Psoas muscle (tissue), 7 donors: ENCODE measurements at regions not wholly inside any gene's neighbourhood (a gene's known extent, or its start where the extent isn't known, plus 50 kb on each side); places are given as distances from the start of the nearest gene placed in this dataset.

Source experiments
- ATAC-seq, 4 donors: fragments of 200-7000 bp; cut with Tn5 transposase; one replicate each; pipeline ENCODE4 v1.9.1; 2020; ENCODE audit warnings: moderate library complexity in 3 of 4, mild to moderate bottlenecking in 2 of 4
- DNase-seq, 2 donors: peaks; one replicate each; pipeline ENCODE4 v3.0.0-alpha.2; 2020
- H3K27ac ChIP-seq: fragments of 200-600 bp; one replicate; pipeline ENCODE4 v1.8.0; 2022
- H3K27me3 ChIP-seq, 3 donors: fragments of 200-600 bp in 1 of 3; one replicate each; pipeline versions ENCODE4 v1.6.1 to v1.8.0; 2013 to 2022; ENCODE audit warnings: low read length in 2 of 3, mild to moderate bottlenecking in 2 of 3, moderate library complexity in 1 of 3; ENCODE audit not compliant: insufficient read depth in 3 of 3
- H3K36me3 ChIP-seq, 2 donors: fragments of 200-600 bp in 1 of 2; one replicate each; pipeline versions ENCODE4 v1.6.1 to v1.8.0; 2013 to 2022; ENCODE audit warnings: low read depth in 1 of 2, mild to moderate bottlenecking in 1 of 2, moderate library complexity in 1 of 2; ENCODE audit not compliant: insufficient read depth in 1 of 2
- H3K4me1 ChIP-seq: fragments of 200-600 bp; one replicate; pipeline ENCODE4 v1.8.0; 2022
- H3K4me3 ChIP-seq: fragments of 200-600 bp; one replicate; pipeline ENCODE4 v1.8.0; 2022; ENCODE audit warnings: mild to moderate bottlenecking
- H3K9me3 ChIP-seq: fragments of 200-600 bp; one replicate; pipeline ENCODE4 v1.8.0; 2022
- CTCF ChIP-seq: fragments of 200-600 bp; IDR thresholded peaks from one replicate; pipeline ENCODE4 v1.8.0; 2022; ENCODE audit warnings: antibody characterized with exemption
- WGBS, 3 donors: extraction: QIAGEN DNeasy Blood & Tissue Kit; methylation state at CpG; one replicate each; pipeline versions ENCODE4 v1.1.6 to v1.1.7; 2013; 5-methylcytosine and 5-hydroxymethylcytosine counted together
- intact Hi-C, 2 donors: fragments of 100-400 bp; cut with DNase I; formaldehyde crosslinking; loops; one replicate each; pipeline versions ENCODE4 v1.11.0 to v1.14.2; 2022
- donor health status: healthy with polysubstance abuse.
- donor health status: DM: no; HTN: no; CAD: no; lungs with moderate emphysema.
- donor health status: Bipolar disorder and iron deficiency.
- donor health status: healthy.
- donor health status: DM: yes; HTN: yes; CAD: no.
- donor health status: DM: no; HTN: no; CAD: no.
- donor health status: DM: yes; HTN: yes; CAD: no.

- Histone ChIP-seq H3K4me3 (no peak overlapping the region), H3K36me3 (no peaks in the 10 kb centered on the region), H3K9me3 (no peaks in the 10 kb centered on the region), H3K4me1 (no peaks in the 10 kb centered on the region), H3K27me3 (no peaks in the 10 kb centered on the region), H3K27ac (no peak overlapping the region)
- no peak for TF ChIP-seq CTCF
- ATAC-seq (peak in 1 of 4 donors; percentile 25), DNase-seq (no peak)
- WGBS, 3 donors = 70 to 78% (median 77%) methylated on average over 5 of the region's 5 CpGs
- intact Hi-C loops = no loop called here
Observed at GRCh38 chr2:16247326-16248122, 307.2 kb downstream of the MYCN start.

DNA sequence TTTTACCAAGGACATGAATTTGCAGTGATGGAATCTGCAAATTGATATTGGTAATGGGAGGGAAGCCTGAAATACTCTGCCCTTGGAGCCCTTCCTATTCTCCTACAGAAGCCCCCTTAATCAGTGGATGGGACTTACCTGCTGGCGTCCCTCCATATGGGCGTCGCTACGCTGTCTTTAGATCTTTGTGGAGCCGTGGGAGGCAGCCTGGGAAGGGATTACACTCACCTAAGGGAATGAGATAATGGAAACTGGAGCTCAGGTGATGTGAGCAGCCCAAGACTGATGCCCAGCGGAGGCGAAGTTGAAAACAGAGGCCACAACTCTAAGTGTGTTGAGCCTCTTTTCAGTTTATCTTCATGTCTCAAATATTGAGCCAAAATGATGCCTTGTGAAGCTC is 306.6 kb downstream of the MYCN start:
- no peaks in the 10 kb centered on the region for H3K36me3 ChIP-seq
- H3K9me3 ChIP-seq = no peaks in the 10 kb centered on the region
- WGBS, 3 donors = 89 to 93% (median 92%) methylated on average over 7 of the region's 7 CpGs
- intact Hi-C loops = no loop called here
- no peaks in the 10 kb centered on the region for H3K4me1 ChIP-seq
- TF ChIP-seq CTCF = no peak
- no peak for DNase-seq
- no peak overlapping the region for H3K27ac ChIP-seq
- no peak for ATAC-seq
- no peaks in the 10 kb centered on the region for H3K27me3 ChIP-seq
- no peak overlapping the region for H3K4me3 ChIP-seq

DNA sequence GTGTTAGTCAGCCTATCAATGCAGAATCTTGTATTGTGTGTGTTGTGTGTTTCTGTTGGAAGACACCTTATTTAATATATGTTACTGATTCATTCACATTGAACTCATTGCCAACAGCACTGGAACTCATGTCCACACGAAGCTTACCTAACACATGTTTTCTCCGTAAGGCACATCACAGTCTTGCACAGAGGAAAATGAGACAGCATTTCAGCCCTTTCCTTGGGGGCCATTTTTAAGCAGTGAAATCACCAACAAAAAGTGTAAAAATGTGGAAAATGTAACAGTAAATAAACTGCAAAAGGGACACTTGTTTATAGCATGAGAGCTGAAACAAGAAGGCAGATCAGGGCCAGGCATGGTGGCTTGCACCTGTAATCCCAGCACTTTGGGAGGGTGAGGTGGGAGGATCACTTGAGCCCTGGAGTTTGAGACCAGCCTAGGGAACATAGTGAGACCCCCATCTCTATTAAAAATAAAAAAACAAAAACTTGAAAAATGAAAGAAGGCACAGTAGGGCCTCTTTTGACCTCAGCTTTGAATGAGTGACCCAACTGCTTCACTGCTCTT is 306.0 kb downstream of the MYCN start:
- Histone ChIP-seq H3K4me1 (no peaks in the 10 kb centered on the region), H3K27me3 (no peaks in the 10 kb centered on the region), H3K4me3 (no peak overlapping the region), H3K27ac (no peak overlapping the region), H3K36me3 (no peaks in the 10 kb centered on the region), H3K9me3 (no peaks in the 10 kb centered on the region)
- 88 to 96% (median 93%) methylated on average over 2 of the region's 2 CpGs for WGBS, 3 donors
- no peak for TF ChIP-seq CTCF
- ATAC-seq = no peak
- intact Hi-C loops = no loop called here
- no peak for DNase-seq

DNA sequence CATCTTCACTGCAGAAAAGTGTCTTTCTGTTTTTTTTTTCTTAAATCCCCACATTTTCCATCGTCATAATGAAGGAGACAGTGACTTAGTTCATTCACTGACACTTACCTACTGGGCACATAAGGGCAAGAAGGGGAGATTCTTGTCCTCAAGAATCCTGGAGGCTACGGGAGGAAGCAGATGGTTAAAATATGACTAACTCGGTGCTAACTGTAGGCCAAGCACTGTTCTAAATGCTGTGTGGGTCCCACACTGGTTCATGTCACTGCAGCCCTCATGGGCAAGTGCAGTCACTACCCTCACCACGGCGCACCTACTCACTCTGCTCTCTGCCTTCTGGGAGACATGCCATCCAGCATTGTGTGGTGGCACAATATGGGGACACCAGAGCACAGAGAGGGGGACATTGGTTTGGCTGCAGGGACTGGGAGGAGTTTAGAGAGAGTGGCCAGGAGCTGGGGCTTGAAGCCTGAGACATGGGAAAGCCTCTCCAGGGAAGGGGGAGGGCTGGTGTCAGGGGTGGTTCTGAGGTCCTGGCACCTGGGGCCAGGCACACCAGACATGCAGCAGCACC is 305.2 kb downstream of the MYCN start:
- Histone ChIP-seq H3K9me3 (no peaks in the 10 kb centered on the region), H3K36me3 (no peaks in the 10 kb centered on the region), H3K4me3 (no peak overlapping the region), H3K27ac (no peak overlapping the region), H3K27me3 (no peaks in the 10 kb centered on the region), H3K4me1 (no peaks in the 10 kb centered on the region)
- ATAC-seq = no peak
- 77 to 91% (median 84%) methylated on average over 5 of the region's 5 CpGs for WGBS, 3 donors
- no peak for DNase-seq
- TF ChIP-seq CTCF = no peak
- intact Hi-C loops = no loop called here
